Right renal pelvis (tissue), 4 donors: ENCODE measurements at regions not wholly inside any gene's neighbourhood (a gene's known extent, or its start where the extent isn't known, plus 50 kb on each side); places are given as distances from the start of the nearest gene placed in this dataset.
"Not testable (repeated sequence)": the region's sequence is repeated elsewhere in the genome, so short reads cannot be mapped to it uniquely, and the experiment has no call there.

Experiments used
- DNase-seq, 4 donors: peaks; one replicate each; pipeline ENCODE4 v3.0.0-alpha.2; 2013; ENCODE audit warnings: low read depth in 4 of 4, low spot score in 3 of 4, missing footprints in 1 of 4

GRCh38 chr7:3094701-3095445 lies 51.2 kb upstream of the CARD11 start:
- DNase-seq = no peak

- no peak for DNase-seq
Measured at GRCh38 chr7:3097734-3098133, 54.1 kb upstream of the CARD11 start.

DNA sequence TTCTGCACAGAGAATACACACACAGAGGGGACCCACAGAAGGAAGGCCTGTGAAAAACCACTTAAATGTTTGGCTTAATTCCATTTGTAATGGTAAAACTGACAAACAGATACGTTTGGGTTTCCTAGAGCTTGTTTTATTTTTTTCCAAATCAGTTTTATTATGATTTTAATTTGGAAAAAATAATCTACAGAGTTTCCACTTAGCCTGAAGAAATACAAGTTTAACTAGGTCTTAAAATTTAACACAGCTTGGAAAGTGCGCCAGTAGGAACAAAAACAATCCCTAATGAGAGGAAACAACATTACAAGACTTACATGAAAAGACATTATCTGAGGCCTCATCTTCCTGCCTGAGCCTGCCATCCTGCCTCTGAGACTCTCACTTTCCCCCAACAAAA lies 58.5 kb upstream of the CARD11 start:
- DNase-seq = no peak

- no peak for DNase-seq
Measured at GRCh38 chr7:3103614-3104398, 60.1 kb upstream of the CARD11 start.

DNA sequence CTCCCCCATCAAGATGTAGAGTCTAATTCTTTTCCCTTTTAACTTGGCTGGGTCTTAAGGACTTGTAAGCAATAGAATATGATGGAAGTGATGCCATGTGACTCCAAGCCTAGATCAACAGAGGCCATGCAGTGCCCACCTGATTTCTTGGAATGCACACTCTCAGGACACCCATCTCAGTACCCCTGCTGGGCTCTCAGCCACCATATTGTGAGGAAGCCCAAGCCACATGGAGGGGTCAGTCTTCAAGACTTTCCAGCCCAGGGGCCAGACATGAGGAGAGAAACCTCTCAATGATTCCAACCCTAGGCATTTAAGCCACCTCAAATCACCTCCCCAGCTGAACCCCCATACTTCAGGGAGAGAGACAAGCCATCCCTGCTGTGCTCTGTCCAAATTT lies 62.2 kb upstream of the CARD11 start:
- DNase-seq = no peak

DNA sequence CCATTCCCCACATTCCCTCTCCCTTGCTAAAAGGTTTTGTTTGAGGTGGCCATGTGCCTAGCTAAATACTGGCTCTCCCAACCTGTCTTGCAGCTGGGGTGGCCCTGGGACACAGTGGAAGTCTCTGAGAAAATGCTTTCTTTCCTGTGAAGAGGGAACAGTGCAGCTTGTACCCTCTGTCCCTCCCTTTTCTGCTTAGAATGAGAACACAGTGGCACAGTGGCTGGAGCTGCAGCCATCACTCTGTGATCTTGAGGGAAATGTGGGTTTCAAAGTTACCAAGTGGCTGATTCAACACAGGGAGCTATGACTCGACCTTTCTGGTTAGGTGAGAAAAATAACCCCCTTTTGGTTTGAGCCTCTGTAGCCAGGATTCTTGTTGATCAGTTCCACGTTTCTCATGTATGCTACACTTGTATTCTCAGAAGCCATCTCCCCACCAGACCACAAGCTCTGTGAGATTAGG lies 62.7 kb upstream of the CARD11 start:
- no peak for DNase-seq

GRCh38 chr7:3107228-3107763 lies 63.6 kb upstream of the CARD11 start:
- no peak for DNase-seq

DNA sequence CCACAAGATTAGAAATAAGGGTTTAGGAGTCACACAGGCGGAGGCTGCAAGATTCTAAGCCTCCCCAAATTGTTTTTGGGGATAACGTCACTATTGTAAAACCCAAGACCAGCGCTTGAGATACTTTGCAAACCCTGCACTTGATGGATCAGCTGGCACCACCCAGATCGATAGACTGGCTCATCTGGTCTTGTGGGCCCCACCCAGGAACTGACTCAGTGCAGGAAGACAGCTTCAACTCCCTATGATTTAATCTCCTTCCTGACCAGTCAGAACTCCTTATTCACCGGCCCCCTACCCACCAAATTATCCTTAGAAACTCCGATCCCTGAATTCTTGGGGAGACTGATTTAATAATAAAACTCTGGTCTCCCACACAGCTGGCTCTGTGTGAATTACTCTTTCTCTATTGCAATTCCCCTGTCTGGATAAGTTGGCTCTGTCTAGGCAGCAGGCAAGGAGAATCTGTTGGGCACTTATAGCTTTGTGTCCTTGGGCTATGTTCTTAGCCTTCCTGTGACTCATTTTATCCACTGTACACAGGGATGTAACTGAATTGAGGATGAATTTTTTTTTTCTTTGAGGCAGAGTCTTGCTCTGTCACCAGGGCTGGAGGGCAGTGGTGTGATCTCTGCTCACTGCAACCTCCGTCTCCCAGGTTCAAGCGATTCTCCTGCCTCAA lies 64.4 kb upstream of the CARD11 start:
- DNase-seq = no peak

DNA sequence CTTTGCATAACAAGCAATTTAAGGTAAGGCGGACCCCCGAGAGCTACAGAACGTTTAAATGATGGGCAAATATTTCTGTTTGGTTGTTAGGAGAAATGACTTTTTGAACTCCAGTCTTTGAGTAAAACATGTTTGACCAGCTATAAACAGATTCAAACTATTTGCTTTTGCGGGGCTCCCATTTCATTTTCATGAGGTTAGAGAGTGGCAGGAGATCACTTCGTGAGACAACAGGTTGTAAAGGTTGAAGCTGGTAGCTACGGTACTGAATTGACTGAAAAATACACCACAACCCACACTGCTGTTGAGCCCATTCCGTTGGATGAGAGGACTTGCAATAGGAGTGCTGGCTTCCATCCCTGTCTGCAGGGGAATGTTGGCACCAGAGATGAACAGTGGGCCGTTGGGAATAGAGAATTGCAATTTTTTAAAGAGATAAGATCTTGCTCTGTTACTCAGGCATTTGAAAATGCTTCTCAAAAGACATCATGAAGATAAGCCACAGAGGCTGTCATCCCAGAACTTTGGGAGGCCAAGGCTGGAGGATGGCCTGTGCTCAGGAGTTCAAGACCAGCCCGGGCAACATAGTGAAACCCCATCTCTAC lies 65.7 kb upstream of the CARD11 start:
- DNase-seq = no peak

- no peak for DNase-seq
Measured at GRCh38 chr7:3112479-3113134, 68.9 kb upstream of the CARD11 start.

DNA sequence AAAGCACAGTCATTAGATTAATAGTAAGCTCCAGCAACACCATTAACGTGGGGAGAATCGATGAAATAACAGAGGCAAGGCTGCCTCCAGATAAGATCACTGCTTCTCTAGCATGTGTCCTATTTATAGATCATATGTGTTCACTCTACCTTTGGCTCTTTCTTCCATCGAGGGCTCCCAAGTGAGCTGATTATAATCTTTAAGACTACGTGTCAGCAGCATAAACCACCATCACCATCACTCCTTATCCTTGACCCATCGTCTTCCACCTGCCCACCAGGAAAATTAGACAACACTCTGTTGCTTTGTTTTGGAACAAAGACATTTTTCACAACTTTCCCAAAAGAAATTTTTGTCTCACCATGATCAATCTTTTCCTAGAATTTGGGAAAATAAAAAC lies 71.2 kb upstream of the CARD11 start:
- DNase-seq = no peak

- DNase-seq = no peak
Measured at GRCh38 chr7:3117081-3117480, 73.4 kb upstream of the CARD11 start.

- no peak for DNase-seq
Measured at GRCh38 chr7:3117488-3118231, 74.0 kb upstream of the CARD11 start.

GRCh38 chr7:3119352-3119927 lies 75.8 kb upstream of the CARD11 start:
- not testable (repeated sequence) for DNase-seq

DNA sequence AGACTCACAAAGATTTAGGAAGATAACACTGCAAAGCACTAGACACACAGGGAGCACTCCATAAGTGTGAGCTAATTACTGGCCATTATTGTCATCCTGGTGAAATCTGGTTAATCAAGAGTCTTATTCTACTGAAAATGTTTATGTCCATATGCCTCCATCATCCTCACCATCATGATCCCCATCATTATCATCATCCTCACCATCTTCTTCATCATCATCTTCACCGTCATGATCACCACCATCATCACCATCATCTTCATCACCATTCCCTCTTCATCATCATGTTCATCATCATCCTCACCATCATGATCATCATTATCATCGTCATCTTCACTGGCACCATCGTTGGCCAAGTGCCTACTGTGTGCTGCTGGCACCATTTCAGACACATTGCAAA lies 76.3 kb upstream of the CARD11 start:
- no peak for DNase-seq

DNA sequence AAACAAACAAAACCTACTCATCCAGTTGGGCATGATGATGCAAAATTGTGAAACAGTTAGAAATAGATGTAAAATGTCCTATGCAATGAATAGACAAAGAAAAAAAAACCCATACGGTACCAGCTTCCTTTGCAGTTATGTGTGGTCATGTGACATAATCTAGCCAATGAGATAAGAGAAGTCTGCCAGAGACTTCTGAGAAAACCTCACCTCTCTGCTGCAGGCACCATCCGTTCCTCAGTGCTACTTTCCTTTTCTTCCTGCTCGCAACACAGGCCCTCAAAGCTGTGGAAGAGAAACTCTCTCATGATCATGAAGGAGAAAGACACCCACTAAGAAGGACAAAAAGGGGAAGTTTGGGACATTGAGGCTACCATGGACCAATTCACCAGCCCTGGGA lies 76.8 kb upstream of the CARD11 start:
- no peak for DNase-seq

DNA sequence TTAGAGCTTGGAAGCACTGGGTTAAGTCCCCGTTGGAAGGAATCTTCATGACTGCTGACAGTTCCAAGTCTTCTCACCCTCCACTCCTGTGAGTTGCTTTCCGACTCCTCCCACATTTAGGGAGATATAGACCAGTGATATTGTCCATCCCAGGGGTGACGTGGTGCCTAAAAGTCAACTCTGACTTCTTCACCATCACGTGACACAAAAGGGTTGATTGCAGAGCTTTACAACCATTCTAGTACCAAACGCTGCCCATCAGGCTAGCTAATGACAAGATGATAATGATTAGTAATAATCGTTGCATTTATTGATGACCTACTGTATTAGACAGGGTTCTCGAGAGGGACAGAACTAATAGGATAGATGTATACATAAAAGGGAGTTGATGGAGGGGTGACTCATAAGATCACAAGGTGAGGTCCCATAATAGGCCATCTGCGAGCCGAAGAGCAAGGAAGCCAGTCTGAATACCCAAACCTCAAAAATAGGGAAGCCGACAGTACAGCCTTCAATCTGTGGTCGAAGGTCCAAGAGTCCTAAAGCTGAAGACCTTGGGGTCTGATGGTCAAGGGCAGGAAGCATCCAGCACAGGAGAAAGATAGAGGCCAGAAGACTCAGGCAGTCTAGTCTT lies 85.3 kb upstream of the CARD11 start:
- DNase-seq = no peak

- DNase-seq = no peak
Measured at GRCh38 chr7:3133811-3134385, 90.2 kb upstream of the CARD11 start.
